ENCODE measurements at regions not wholly inside any gene's neighbourhood (a gene's known extent, or its start where the extent isn't known, plus 50 kb on each side); places are given as distances from the start of the nearest gene placed in this dataset.

- Mint-ChIP-seq H3K4me3 (no peak overlapping the region), H3K4me1 (no peaks in the 10 kb centered on the region), H3K9me3 (peaks cover 17% of the 10 kb centered on the region; the same call in 2 of the 3 replicates), H3K27me3 (ENCODE audit: insufficient read depth, low read depth, poor library complexity) (peaks cover 2% of the 10 kb centered on the region), H3K27ac (no peak overlapping the region), H3K36me3 (ENCODE audit: low read depth) (peaks cover 2% of the 10 kb centered on the region; the same call in 1 of the 3 replicates)
- 0 out of 2 replicates have a peak, but pooled peaks cover 3% of the 10 kb centered on the region for H3K36me3 ChIP-seq (ENCODE audit: insufficient read depth)
- 0 out of 2 replicates have a peak overlapping the region, but pooled peaks have one; percentile 9 for H2AFZ ChIP-seq
- DNase-seq (ENCODE audit: low spot score) (no peak), ATAC-seq (no peak)
- H3K9me2 ChIP-seq (ENCODE audit: insufficient read depth) = no peaks in the 10 kb centered on the region
- H3K4me2 ChIP-seq = no peak overlapping the region
- H3K79me2 ChIP-seq (replicated peaks; ENCODE audit: insufficient read depth) = no peaks in the 10 kb centered on the region
- TF ChIP-seq CREB1 (CRISPR knock-in tag; IDR thresholded peaks at IDR 0.05; ENCODE audit: low read depth) (no peak), ZNF114 (CRISPR knock-in tag; IDR thresholded peaks at IDR 0.05) (no peak), ZNF331 (CRISPR knock-in tag; IDR thresholded peaks at IDR 0.05; ENCODE audit: low read depth) (no peak), POLR2AphosphoS5 (IDR thresholded peaks at IDR 0.05; ENCODE audit: low read depth) (no peak), STAT1 (IDR thresholded peaks at IDR 0.05; ENCODE audit: unreplicated experiment) (no peak), ZNF462 (CRISPR knock-in tag; IDR thresholded peaks at IDR 0.05) (no peak), JUNB (IDR thresholded peaks at IDR 0.05; ENCODE audit: unreplicated experiment) (no peak), CTCF (conservative IDR thresholded peaks at IDR 0.05; ENCODE audit: low read depth in 2 of 2) (no peak), EZH2phosphoT487 (IDR thresholded peaks at IDR 0.05; ENCODE audit: unreplicated experiment) (no peak), EZH2 (IDR thresholded peaks at IDR 0.05; ENCODE audit: low read depth, unreplicated experiment) (no peak), NANOG (IDR thresholded peaks at IDR 0.05; ENCODE audit: borderline replicate concordance) (no peak)
- TF ChIP-seq, protein P1, sequence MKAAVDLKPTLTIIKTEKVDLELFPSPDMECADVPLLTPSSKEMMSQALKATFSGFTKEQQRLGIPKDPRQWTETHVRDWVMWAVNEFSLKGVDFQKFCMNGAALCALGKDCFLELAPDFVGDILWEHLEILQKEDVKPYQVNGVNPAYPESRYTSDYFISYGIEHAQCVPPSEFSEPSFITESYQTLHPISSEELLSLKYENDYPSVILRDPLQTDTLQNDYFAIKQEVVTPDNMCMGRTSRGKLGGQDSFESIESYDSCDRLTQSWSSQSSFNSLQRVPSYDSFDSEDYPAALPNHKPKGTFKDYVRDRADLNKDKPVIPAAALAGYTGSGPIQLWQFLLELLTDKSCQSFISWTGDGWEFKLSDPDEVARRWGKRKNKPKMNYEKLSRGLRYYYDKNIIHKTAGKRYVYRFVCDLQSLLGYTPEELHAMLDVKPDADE (IDR thresholded peaks at IDR 0.05) = no peak
- TF ChIP-seq, protein P2, sequence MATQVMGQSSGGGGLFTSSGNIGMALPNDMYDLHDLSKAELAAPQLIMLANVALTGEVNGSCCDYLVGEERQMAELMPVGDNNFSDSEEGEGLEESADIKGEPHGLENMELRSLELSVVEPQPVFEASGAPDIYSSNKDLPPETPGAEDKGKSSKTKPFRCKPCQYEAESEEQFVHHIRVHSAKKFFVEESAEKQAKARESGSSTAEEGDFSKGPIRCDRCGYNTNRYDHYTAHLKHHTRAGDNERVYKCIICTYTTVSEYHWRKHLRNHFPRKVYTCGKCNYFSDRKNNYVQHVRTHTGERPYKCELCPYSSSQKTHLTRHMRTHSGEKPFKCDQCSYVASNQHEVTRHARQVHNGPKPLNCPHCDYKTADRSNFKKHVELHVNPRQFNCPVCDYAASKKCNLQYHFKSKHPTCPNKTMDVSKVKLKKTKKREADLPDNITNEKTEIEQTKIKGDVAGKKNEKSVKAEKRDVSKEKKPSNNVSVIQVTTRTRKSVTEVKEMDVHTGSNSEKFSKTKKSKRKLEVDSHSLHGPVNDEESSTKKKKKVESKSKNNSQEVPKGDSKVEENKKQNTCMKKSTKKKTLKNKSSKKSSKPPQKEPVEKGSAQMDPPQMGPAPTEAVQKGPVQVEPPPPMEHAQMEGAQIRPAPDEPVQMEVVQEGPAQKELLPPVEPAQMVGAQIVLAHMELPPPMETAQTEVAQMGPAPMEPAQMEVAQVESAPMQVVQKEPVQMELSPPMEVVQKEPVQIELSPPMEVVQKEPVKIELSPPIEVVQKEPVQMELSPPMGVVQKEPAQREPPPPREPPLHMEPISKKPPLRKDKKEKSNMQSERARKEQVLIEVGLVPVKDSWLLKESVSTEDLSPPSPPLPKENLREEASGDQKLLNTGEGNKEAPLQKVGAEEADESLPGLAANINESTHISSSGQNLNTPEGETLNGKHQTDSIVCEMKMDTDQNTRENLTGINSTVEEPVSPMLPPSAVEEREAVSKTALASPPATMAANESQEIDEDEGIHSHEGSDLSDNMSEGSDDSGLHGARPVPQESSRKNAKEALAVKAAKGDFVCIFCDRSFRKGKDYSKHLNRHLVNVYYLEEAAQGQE (IDR thresholded peaks at IDR 0.05; ENCODE audit: unreplicated experiment) = no peak
- no peaks in the 10 kb centered on the region for H4K20me1 ChIP-seq (replicated peaks; ENCODE audit: insufficient read depth)
- H3K4me1 ChIP-seq (ENCODE audit: insufficient read depth) = no peaks in the 10 kb centered on the region
- H3F3A ChIP-seq (replicated peaks; ENCODE audit: low read depth) = no peaks in the 10 kb centered on the region
- no peak overlapping the region for H3K27ac ChIP-seq (ENCODE audit: low read depth)
- H3K27me3 ChIP-seq (ENCODE audit: insufficient read depth) = no peaks in the 10 kb centered on the region
- H3K4me3 ChIP-seq = no peak overlapping the region
Measured at GRCh38 chr6:137998461-137999019, 108.7 kb downstream of the PERP start.
